Astrocyte (in vitro differentiated cells and primary cell): ENCODE measurements at regions not wholly inside any gene's neighbourhood (a gene's known extent, or its start where the extent isn't known, plus 50 kb on each side); places are given as distances from the start of the nearest gene placed in this dataset.

Experiments
- DNase-seq: peaks from one replicate; pipeline ENCODE4 v3.0.0-alpha.2; 2010; ENCODE audit warnings: low read depth
- FAIRE-seq: peaks from 2 replicates; lab custom pipeline; 2011; peaks lifted over from hg19 to GRCh38; lab: Jason Lieb, UNC
- H2AFZ ChIP-seq: 2 replicates; pipeline ENCODE4 v1.6.0; 2012; ENCODE audit warnings: low read depth, low read length, inconsistent platforms
- H3K27ac ChIP-seq: 2 replicates; pipeline ENCODE4 v1.5.1; 2011; ENCODE audit warnings: low read depth, low read length, inconsistent platforms
- H3K27me3 ChIP-seq: 2 replicates; pipeline ENCODE4 v1.6.0; 2011; ENCODE audit warnings: low read length, inconsistent platforms; ENCODE audit not compliant: insufficient read depth
- H3K36me3 ChIP-seq: 2 replicates; pipeline ENCODE4 v1.5.1; 2011; ENCODE audit warnings: low read length, inconsistent platforms; ENCODE audit not compliant: insufficient read depth
- H3K4me1 ChIP-seq: 2 replicates; pipeline ENCODE4 v1.5.1; 2011; ENCODE audit warnings: low read length, inconsistent platforms; ENCODE audit not compliant: insufficient read depth
- H3K4me2 ChIP-seq: 2 replicates; pipeline ENCODE4 v1.6.0; 2012; ENCODE audit warnings: low read length, inconsistent platforms
- H3K4me3 ChIP-seq: 2 replicates; pipeline ENCODE4 v1.5.1; 2011; ENCODE audit warnings: low read depth, mild to moderate bottlenecking, low read length, inconsistent platforms; ENCODE audit not compliant: insufficient read depth
- H3K79me2 ChIP-seq: 2 replicates; pipeline ENCODE4 v1.6.0; 2012; ENCODE audit warnings: mild to moderate bottlenecking, low read length, inconsistent platforms; ENCODE audit not compliant: insufficient read depth
- H3K9ac ChIP-seq: 2 replicates; pipeline ENCODE4 v1.6.0; 2012; ENCODE audit warnings: mild to moderate bottlenecking, low read length, inconsistent platforms
- H3K9me3 ChIP-seq: 2 replicates; pipeline ENCODE4 v1.5.1; 2012; ENCODE audit warnings: low read depth, mild to moderate bottlenecking, low read length, inconsistent platforms; ENCODE audit not compliant: insufficient read depth
- H4K20me1 ChIP-seq: 2 replicates; pipeline ENCODE4 v1.6.0; 2012; ENCODE audit warnings: low read length, inconsistent platforms; ENCODE audit not compliant: insufficient read depth
- H3K27ac Mint-ChIP-seq: one replicate; pipeline ENCODE4 v1.8.0; 2021; ENCODE audit warnings: mild to moderate bottlenecking, mixed read lengths; ENCODE audit not compliant: unreplicated experiment
- H3K27me3 Mint-ChIP-seq: one replicate; pipeline ENCODE4 v1.8.0; 2021; ENCODE audit warnings: low read depth, mixed read lengths; ENCODE audit not compliant: unreplicated experiment
- H3K36me3 Mint-ChIP-seq: one replicate; pipeline ENCODE4 v1.8.0; 2021; ENCODE audit warnings: low read depth, mixed read lengths; ENCODE audit not compliant: unreplicated experiment
- H3K4me1 Mint-ChIP-seq: one replicate; pipeline ENCODE4 v1.8.0; 2021; ENCODE audit warnings: low read depth, mixed read lengths; ENCODE audit not compliant: unreplicated experiment
- H3K4me3 Mint-ChIP-seq: one replicate; pipeline ENCODE4 v1.8.0; 2021; ENCODE audit warnings: mild to moderate bottlenecking, moderate library complexity, mixed read lengths; ENCODE audit not compliant: unreplicated experiment
- H3K9me3 Mint-ChIP-seq: one replicate; pipeline ENCODE4 v1.8.0; 2021; ENCODE audit warnings: mild to moderate bottlenecking, mixed read lengths; ENCODE audit not compliant: unreplicated experiment
- CTCF ChIP-seq: IDR thresholded peaks from 2 replicates; pipeline ENCODE4 v1.5.1; 2011; ENCODE audit warnings: low read depth, mild to moderate bottlenecking, inconsistent platforms, low read length, moderate library complexity; ENCODE audit not compliant: insufficient read depth
- EZH2 ChIP-seq: IDR thresholded peaks from 2 replicates; pipeline ENCODE4 v1.6.1; 2012; ENCODE audit warnings: mild to moderate bottlenecking, low read length, inconsistent platforms; ENCODE audit not compliant: insufficient read depth

DNA sequence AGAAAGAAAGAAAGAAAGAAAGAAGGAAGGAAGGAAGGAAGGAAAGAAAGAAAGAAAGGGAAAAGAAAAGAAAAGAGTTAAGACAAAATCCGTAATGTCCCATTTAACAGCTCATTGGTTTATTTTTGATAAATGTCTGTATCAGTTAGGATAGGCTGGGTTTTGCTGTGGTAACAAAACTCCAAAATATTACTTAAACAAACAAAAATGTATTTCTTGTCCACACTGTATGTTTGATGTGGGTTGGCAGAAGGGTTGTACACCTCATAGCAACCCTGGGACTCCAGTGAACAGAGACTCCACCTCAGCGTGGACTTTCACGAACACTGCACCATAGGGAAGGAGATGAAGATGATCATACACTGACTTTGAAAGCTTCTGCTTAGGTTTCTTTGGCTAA is 59.6 kb downstream of the PPP1R3C start:
- H4K20me1 ChIP-seq, result no peaks in the 10 kb centered on the region
- no peaks in the 10 kb centered on the region for H3K79me2 ChIP-seq
- H3K36me3 ChIP-seq, result no peaks in the 10 kb centered on the region
- no peaks in the 10 kb centered on the region for H3K27me3 Mint-ChIP-seq
- DNase-seq, result no peak
- no peaks in the 10 kb centered on the region for H3K36me3 Mint-ChIP-seq
- H3K27ac ChIP-seq, result no peak overlapping the region
- H3K9me3 Mint-ChIP-seq, result peaks cover 3% of the 10 kb centered on the region
- no peaks in the 10 kb centered on the region for H3K27me3 ChIP-seq
- peaks cover 3% of the 10 kb centered on the region for H3K4me1 Mint-ChIP-seq
- no peak overlapping the region for H2AFZ ChIP-seq
- no peak overlapping the region for H3K27ac Mint-ChIP-seq
- no peak overlapping the region for H3K4me3 Mint-ChIP-seq
- H3K4me2 ChIP-seq, result no peak overlapping the region
- no peak for TF ChIP-seq EZH2
- TF ChIP-seq CTCF, result no peak
- no peaks in the 10 kb centered on the region for H3K9me3 ChIP-seq
- H3K4me3 ChIP-seq, result no peak overlapping the region
- H3K9ac ChIP-seq, result no peak overlapping the region
- no peak for FAIRE-seq
- no peaks in the 10 kb centered on the region for H3K4me1 ChIP-seq

DNA sequence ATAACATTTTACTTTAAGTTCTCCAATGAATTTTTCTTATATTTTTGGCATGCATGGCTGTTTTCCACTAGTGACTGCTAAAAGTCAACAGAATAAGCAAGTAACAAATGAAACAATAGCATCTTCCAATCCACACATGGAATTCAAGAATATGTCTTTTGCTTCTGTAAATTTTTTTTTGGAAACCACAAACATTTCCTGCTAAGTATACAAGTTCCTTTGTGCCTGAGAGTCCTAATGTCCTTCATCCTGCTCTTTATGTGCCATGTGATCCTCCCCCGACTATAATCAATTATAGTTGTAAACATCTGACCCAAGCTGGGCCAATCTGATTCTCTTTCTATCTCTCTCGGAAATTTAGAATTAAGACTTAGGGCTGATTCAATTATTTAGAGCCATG is 61.2 kb downstream of the PPP1R3C start:
- FAIRE-seq (no peak), DNase-seq (peak; percentile 52)
- H3K27ac ChIP-seq, result no peak overlapping the region
- H3K4me2 ChIP-seq, result no peak overlapping the region
- peaks cover under 1% of the 10 kb centered on the region for H3K36me3 Mint-ChIP-seq
- H3K9ac ChIP-seq, result no peak overlapping the region
- H3K9me3 Mint-ChIP-seq, result peaks cover 3% of the 10 kb centered on the region
- TF ChIP-seq CTCF (no peak), EZH2 (no peak)
- H3K4me1 ChIP-seq, result no peaks in the 10 kb centered on the region
- no peak overlapping the region for H3K4me3 Mint-ChIP-seq
- H3K36me3 ChIP-seq, result no peaks in the 10 kb centered on the region
- H3K27ac Mint-ChIP-seq, result no peak overlapping the region
- no peak overlapping the region for H2AFZ ChIP-seq
- H3K9me3 ChIP-seq, result no peaks in the 10 kb centered on the region
- no peak overlapping the region for H3K4me3 ChIP-seq
- H3K27me3 Mint-ChIP-seq, result no peaks in the 10 kb centered on the region
- peaks cover 3% of the 10 kb centered on the region for H3K4me1 Mint-ChIP-seq
- H3K27me3 ChIP-seq, result no peaks in the 10 kb centered on the region
- H3K79me2 ChIP-seq, result no peaks in the 10 kb centered on the region
- H4K20me1 ChIP-seq, result no peaks in the 10 kb centered on the region

DNA sequence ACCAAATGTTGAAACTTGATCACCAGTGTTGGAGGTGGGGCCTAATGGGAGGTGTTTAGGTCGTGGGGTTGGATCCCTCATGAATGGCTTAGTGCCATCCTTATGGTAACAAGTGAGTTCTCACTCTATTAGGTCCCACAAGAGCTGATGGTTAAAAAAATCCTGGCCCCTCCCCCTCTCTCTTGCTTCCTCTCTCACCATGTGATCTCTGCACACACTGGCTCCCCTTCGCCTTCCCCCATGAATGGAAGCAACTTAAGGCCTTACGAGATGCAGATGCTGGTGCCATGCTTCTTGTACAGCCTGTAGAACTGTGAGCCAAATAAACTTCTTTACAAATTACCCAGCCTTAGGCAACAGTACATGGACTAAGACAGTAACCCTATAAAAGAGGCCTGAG is 62.7 kb downstream of the PPP1R3C start:
- Histone ChIP-seq H3K79me2 (no peaks in the 10 kb centered on the region), H3K27ac (no peak overlapping the region), H3K9ac (no peak overlapping the region), H3K9me3 (no peaks in the 10 kb centered on the region), H3K4me3 (no peak overlapping the region), H4K20me1 (no peaks in the 10 kb centered on the region), H3K27me3 (no peaks in the 10 kb centered on the region), H3K4me2 (no peak overlapping the region), H3K36me3 (no peaks in the 10 kb centered on the region), H3K4me1 (no peaks in the 10 kb centered on the region), H2AFZ (no peak overlapping the region)
- H3K27me3 Mint-ChIP-seq, result no peaks in the 10 kb centered on the region
- H3K4me1 Mint-ChIP-seq, result peaks cover 6% of the 10 kb centered on the region
- TF ChIP-seq CTCF (no peak), EZH2 (no peak)
- no peak overlapping the region for H3K27ac Mint-ChIP-seq
- peaks cover 2% of the 10 kb centered on the region for H3K9me3 Mint-ChIP-seq
- H3K36me3 Mint-ChIP-seq, result peaks cover 1% of the 10 kb centered on the region
- DNase-seq (no peak), FAIRE-seq (no peak)
- no peak overlapping the region for H3K4me3 Mint-ChIP-seq
